Fibroblast of mammary gland (primary cell): ENCODE measurements at regions not wholly inside any gene's neighbourhood (a gene's known extent, or its start where the extent isn't known, plus 50 kb on each side); places are given as distances from the start of the nearest gene placed in this dataset.
"Not testable (repeated sequence)": the region's sequence is repeated elsewhere in the genome, so short reads cannot be mapped to it uniquely, and the experiment has no call there.

Experiments used
- DNase-seq: peaks from one replicate; pipeline ENCODE4 v3.0.0-alpha.2; 2010; ENCODE audit warnings: low read depth
- H3K4me3 ChIP-seq: 2 replicates; pipeline ENCODE4 v1.5.1; 2011; ENCODE audit warnings: low read depth, mild to moderate bottlenecking, low read length, moderate library complexity; ENCODE audit not compliant: control insufficient read depth
- CTCF ChIP-seq: conservative IDR thresholded peaks from 2 replicates; pipeline ENCODE4 v1.5.1; 2011; ENCODE audit warnings: low read depth, low read length, inconsistent platforms; ENCODE audit not compliant: control insufficient read depth, insufficient read depth

- DNase-seq, result no peak
- no peak for TF ChIP-seq CTCF
- no peak overlapping the region for H3K4me3 ChIP-seq
Observed at GRCh38 chr6:86756640-86757229, 180.6 kb upstream of the HTR1E start.

DNA sequence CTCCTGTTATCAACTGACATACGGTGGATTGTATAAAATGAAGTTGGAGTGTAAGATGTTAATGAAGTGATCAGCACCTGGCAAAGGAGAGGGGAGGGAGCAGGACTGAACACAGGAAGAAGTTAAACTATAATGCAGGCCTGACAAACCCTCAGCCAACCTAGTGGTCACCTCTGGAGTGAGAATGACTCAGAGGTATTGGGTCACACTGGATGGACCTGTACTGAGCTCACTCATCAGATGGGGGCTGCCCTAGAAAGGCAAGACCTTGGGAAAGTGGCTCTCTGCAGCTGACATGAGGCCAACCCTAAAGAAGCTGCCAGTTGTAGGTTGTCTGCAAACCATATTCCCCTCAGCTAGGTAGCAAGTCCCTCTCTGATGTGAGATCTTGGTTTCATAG is 193.3 kb upstream of the HTR1E start:
- no peak for TF ChIP-seq CTCF

GRCh38 chr6:86738078-86738477 is 199.2 kb upstream of the HTR1E start:
- no peak overlapping the region for H3K4me3 ChIP-seq
- TF ChIP-seq CTCF, result no peak
- DNase-seq, result no peak

More for the DNA sequence above, 193.3 kb upstream of the HTR1E start:
- DNase-seq, result no peak
- no peak overlapping the region for H3K4me3 ChIP-seq

- H3K4me3 ChIP-seq, DNase-seq: not testable (repeated sequence)
Observed at GRCh38 chr6:86731631-86732030, 205.7 kb upstream of the HTR1E start.

DNA sequence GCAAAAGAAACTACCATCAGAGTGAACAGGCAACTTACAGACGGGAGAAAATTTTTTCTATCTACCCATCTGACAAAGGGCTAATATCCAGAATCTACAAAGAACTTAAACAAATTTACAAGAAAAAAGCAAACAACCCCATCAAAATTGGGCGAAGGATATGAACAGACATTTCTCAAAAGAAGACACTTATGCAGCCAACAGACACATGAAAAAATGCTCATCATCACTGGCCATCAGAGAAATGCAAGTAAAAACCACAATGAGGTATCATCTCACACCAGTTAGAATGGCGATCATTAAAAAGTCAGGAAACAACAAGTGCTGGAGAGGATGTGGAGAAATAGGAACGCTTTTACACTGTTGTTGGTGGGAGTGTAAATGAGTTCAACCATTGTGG is 206.6 kb upstream of the HTR1E start:
- DNase-seq, H3K4me3 ChIP-seq: not testable (repeated sequence)

DNA sequence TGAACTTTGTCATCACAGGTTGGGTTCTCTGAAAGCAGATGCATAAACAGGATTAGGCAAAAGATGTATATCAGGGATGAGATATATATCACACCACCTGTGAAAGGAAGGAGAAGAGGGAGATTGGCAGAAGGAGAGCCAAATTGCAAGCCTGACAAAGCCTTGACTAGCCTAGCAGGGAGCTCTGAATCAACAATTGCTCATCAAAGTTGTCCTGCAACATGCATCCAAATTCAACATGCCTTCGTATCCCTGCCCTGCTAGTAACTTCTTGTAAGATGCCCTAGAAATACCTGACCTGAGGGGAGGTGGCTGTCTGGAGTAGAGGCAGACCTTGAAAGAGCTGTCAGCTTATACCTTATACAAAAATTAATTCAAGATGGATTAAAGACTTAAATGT is 207.1 kb upstream of the HTR1E start:
- no peak for DNase-seq
- H3K4me3 ChIP-seq, result no peak overlapping the region
- TF ChIP-seq CTCF, result no peak

DNA sequence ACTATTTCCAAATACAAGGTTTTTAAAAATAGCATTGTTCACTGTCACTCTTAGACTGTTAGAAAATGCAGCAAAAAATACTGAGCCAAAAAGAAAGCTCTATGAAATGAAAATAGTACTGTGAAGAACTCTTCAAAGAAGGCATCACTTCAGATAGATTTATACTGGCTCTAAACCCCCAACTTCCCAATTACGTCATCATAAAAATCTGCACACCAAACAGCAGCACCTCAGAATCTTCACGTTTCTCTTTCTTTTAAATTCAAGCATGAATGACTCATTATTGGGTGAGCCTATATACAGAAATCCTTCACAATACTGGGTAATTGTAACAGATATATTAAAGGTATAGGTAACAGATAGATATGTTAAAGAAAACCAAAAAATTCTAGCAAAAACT is 208.4 kb upstream of the HTR1E start:
- DNase-seq, result no peak
- no peak overlapping the region for H3K4me3 ChIP-seq
- TF ChIP-seq CTCF, result no peak

GRCh38 chr6:86724695-86725094 is 212.6 kb upstream of the HTR1E start:
- H3K4me3 ChIP-seq, result no peak overlapping the region
- DNase-seq, result no peak
- TF ChIP-seq CTCF, result no peak
